ENCODE measurements at regions not wholly inside any gene's neighbourhood (a gene's known extent, or its start where the extent isn't known, plus 50 kb on each side); places are given as distances from the start of the nearest gene placed in this dataset.
"Not testable (repeated sequence)": the region's sequence is repeated elsewhere in the genome, so short reads cannot be mapped to it uniquely, and the experiment has no call there.

GRCh38 chr21:18147678-18148077, 97.0 kb upstream of the CHODL start:
- Mint-ChIP-seq H3K9me3 (peaks cover 1% of the 10 kb centered on the region), H3K36me3 (no peaks in the 10 kb centered on the region), H3K4me3 (no peak overlapping the region), H3K27ac (no peak overlapping the region), H3K27me3 (no peaks in the 10 kb centered on the region), H3K4me1 (no peaks in the 10 kb centered on the region)
- DNase-seq, result no peak
- CTCF ChIA-PET, result no interaction called here

- Mint-ChIP-seq H3K27me3 (no peaks in the 10 kb centered on the region), H3K27ac (no peak overlapping the region), H3K36me3 (no peaks in the 10 kb centered on the region), H3K4me1 (no peaks in the 10 kb centered on the region), H3K4me3 (no peak overlapping the region), H3K9me3 (peaks cover 1% of the 10 kb centered on the region)
- no peak for DNase-seq
- CTCF ChIA-PET, result no interaction called here
Measured at GRCh38 chr21:18146820-18147219, 97.8 kb upstream of the CHODL start.

GRCh38 chr21:18144339-18144738, 100.3 kb upstream of the CHODL start:
- Mint-ChIP-seq H3K4me3 (no peak overlapping the region), H3K27me3 (no peaks in the 10 kb centered on the region), H3K36me3 (no peaks in the 10 kb centered on the region), H3K9me3 (peaks cover 3% of the 10 kb centered on the region), H3K27ac (no peak overlapping the region), H3K4me1 (no peaks in the 10 kb centered on the region)
- no peak for DNase-seq
- CTCF ChIA-PET, result no interaction called here

GRCh38 chr21:18142655-18143054, 102.0 kb upstream of the CHODL start:
- H3K4me1 Mint-ChIP-seq, result no peaks in the 10 kb centered on the region

GRCh38 chr21:18138507-18138906, 106.1 kb upstream of the CHODL start:
- Mint-ChIP-seq H3K9me3 (peaks cover 2% of the 10 kb centered on the region), H3K27ac (no peak overlapping the region), H3K4me1 (no peaks in the 10 kb centered on the region), H3K36me3 (no peaks in the 10 kb centered on the region), H3K4me3 (no peak overlapping the region), H3K27me3 (no peaks in the 10 kb centered on the region)
- no peak for DNase-seq
- CTCF ChIA-PET, result no interaction called here

More at GRCh38 chr21:18142655-18143054, 102.0 kb upstream of the CHODL start:
- no peak overlapping the region for H3K4me3 Mint-ChIP-seq
- H3K36me3 Mint-ChIP-seq, result no peaks in the 10 kb centered on the region
- DNase-seq, result no peak
- H3K27me3 Mint-ChIP-seq, result no peaks in the 10 kb centered on the region
- no peak overlapping the region for H3K27ac Mint-ChIP-seq
- CTCF ChIA-PET, result no interaction called here
- peaks cover 3% of the 10 kb centered on the region for H3K9me3 Mint-ChIP-seq

GRCh38 chr21:18129526-18129925, 115.1 kb upstream of the CHODL start:
- Mint-ChIP-seq H3K27me3 (no peaks in the 10 kb centered on the region), H3K4me1 (no peaks in the 10 kb centered on the region), H3K4me3 (no peak overlapping the region), H3K36me3 (no peaks in the 10 kb centered on the region), H3K9me3 (peaks cover 3% of the 10 kb centered on the region), H3K27ac (no peak overlapping the region)
- no peak for DNase-seq
- CTCF ChIA-PET, result no interaction called here

- no peak overlapping the region for H3K4me3 Mint-ChIP-seq
- H3K9me3 Mint-ChIP-seq, result peaks cover 4% of the 10 kb centered on the region
- CTCF ChIA-PET, result no interaction called here
- no peaks in the 10 kb centered on the region for H3K27me3 Mint-ChIP-seq
- H3K4me1 Mint-ChIP-seq, result no peaks in the 10 kb centered on the region
- no peak for DNase-seq
- no peak overlapping the region for H3K27ac Mint-ChIP-seq
- no peaks in the 10 kb centered on the region for H3K36me3 Mint-ChIP-seq
Measured at GRCh38 chr21:18118566-18118965, 126.1 kb upstream of the CHODL start.

GRCh38 chr21:18117176-18117575, 127.5 kb upstream of the CHODL start:
- CTCF ChIA-PET, result interaction anchor here (0.6 kb wide), 1 partner anchor 37 kb away, joined by 3 read pairs; no protein-coding TSS in a partner anchor
- H3K4me1 Mint-ChIP-seq, result no peaks in the 10 kb centered on the region

GRCh38 chr21:18114810-18115209, 129.8 kb upstream of the CHODL start:
- H3K36me3 Mint-ChIP-seq, result no peaks in the 10 kb centered on the region
- no peaks in the 10 kb centered on the region for H3K4me1 Mint-ChIP-seq
- DNase-seq, result no peak
- peaks cover 6% of the 10 kb centered on the region for H3K9me3 Mint-ChIP-seq
- H3K27me3 Mint-ChIP-seq, result no peaks in the 10 kb centered on the region
- H3K4me3 Mint-ChIP-seq, result no peak overlapping the region
- H3K27ac Mint-ChIP-seq, result no peak overlapping the region
- CTCF ChIA-PET, result no interaction called here

More at GRCh38 chr21:18117176-18117575, 127.5 kb upstream of the CHODL start:
- Mint-ChIP-seq H3K4me3 (no peak overlapping the region), H3K27me3 (no peaks in the 10 kb centered on the region), H3K36me3 (no peaks in the 10 kb centered on the region), H3K27ac (no peak overlapping the region), H3K9me3 (peaks cover 4% of the 10 kb centered on the region)
- DNase-seq, result no peak

GRCh38 chr21:18104802-18105201, 139.8 kb upstream of the CHODL start:
- Mint-ChIP-seq H3K9me3 (peaks cover 1% of the 10 kb centered on the region), H3K27ac (no peak overlapping the region), H3K36me3 (no peaks in the 10 kb centered on the region)

GRCh38 chr21:18096413-18096812, 148.2 kb upstream of the CHODL start:
- H3K27me3 Mint-ChIP-seq, CTCF ChIA-PET, DNase-seq, H3K4me1 Mint-ChIP-seq, H3K27ac Mint-ChIP-seq, H3K4me3 Mint-ChIP-seq, H3K36me3 Mint-ChIP-seq: not testable (repeated sequence)
- H3K9me3 Mint-ChIP-seq, result peaks cover 18% of the 10 kb centered on the region

More at GRCh38 chr21:18104802-18105201, 139.8 kb upstream of the CHODL start:
- no peaks in the 10 kb centered on the region for H3K4me1 Mint-ChIP-seq
- CTCF ChIA-PET, result no interaction called here
- no peak for DNase-seq
- no peaks in the 10 kb centered on the region for H3K27me3 Mint-ChIP-seq
- H3K4me3 Mint-ChIP-seq, result no peak overlapping the region

- no peak overlapping the region for H3K4me3 Mint-ChIP-seq
- peaks cover 12% of the 10 kb centered on the region for H3K9me3 Mint-ChIP-seq
- no peaks in the 10 kb centered on the region for H3K27me3 Mint-ChIP-seq
- H3K27ac Mint-ChIP-seq, result no peak overlapping the region
- no peak for DNase-seq
- H3K4me1 Mint-ChIP-seq, result no peaks in the 10 kb centered on the region
- H3K36me3 Mint-ChIP-seq, result no peaks in the 10 kb centered on the region
- CTCF ChIA-PET, result no interaction called here
Measured at GRCh38 chr21:18089786-18090185, 154.8 kb upstream of the CHODL start.

- Mint-ChIP-seq H3K27me3 (no peaks in the 10 kb centered on the region), H3K4me3 (no peak overlapping the region), H3K27ac (no peak overlapping the region), H3K9me3 (peaks cover 1% of the 10 kb centered on the region), H3K4me1 (no peaks in the 10 kb centered on the region), H3K36me3 (no peaks in the 10 kb centered on the region)
- no peak for DNase-seq
- CTCF ChIA-PET, result no interaction called here
Measured at GRCh38 chr21:18070392-18070791, 174.2 kb upstream of the CHODL start.

GRCh38 chr21:18069875-18070274, 174.8 kb upstream of the CHODL start:
- Mint-ChIP-seq H3K36me3 (no peaks in the 10 kb centered on the region), H3K27me3 (no peaks in the 10 kb centered on the region), H3K9me3 (peaks cover 1% of the 10 kb centered on the region), H3K4me3 (no peak overlapping the region), H3K4me1 (no peaks in the 10 kb centered on the region), H3K27ac (no peak overlapping the region)
- no peak for DNase-seq
- CTCF ChIA-PET, result no interaction called here

GRCh38 chr21:18060402-18060801, 184.2 kb upstream of the CHODL start:
- H3K9me3 Mint-ChIP-seq, result peaks cover 5% of the 10 kb centered on the region
- H3K27me3 Mint-ChIP-seq, result no peaks in the 10 kb centered on the region
- no peak overlapping the region for H3K27ac Mint-ChIP-seq
- H3K36me3 Mint-ChIP-seq, result no peaks in the 10 kb centered on the region
- H3K4me3 Mint-ChIP-seq, result no peak overlapping the region
- no peak for DNase-seq
- CTCF ChIA-PET, result no interaction called here
- no peaks in the 10 kb centered on the region for H3K4me1 Mint-ChIP-seq

All from activated naive CD4-positive, alpha-beta T cell treated with anti-CD3 and anti-CD28 coated beads, Interleukin-2, amount 10 ng/mL, durations not matched to agents 7 days and 5 days (primary cell).